Activated CD4-positive, alpha-beta T cell treated with anti-CD3 and anti-CD28 coated beads for 36 hours (primary cell): ENCODE measurements at regions not wholly inside any gene's neighbourhood (a gene's known extent, or its start where the extent isn't known, plus 50 kb on each side); places are given as distances from the start of the nearest gene placed in this dataset.

Source experiments
- ATAC-seq: fragments of 200-7000 bp; cut with Tn5 transposase; one replicate; pipeline ENCODE4 v1.10.0; 2021; ENCODE audit warnings: mild to moderate bottlenecking, moderate library complexity
- CTCF ChIA-PET: fragments of 350-600 bp; sonication (Branson Sonifier 250); formaldehyde crosslinking; loops from one replicate; lab custom pipeline; 2021; ENCODE audit warnings: antibody characterized with exemption; lab: Charles Lee
- POLR2A ChIA-PET: fragments of 350-600 bp; sonication (Branson Sonifier 250); formaldehyde crosslinking; loops from one replicate; lab custom pipeline; 2021; ENCODE audit warnings: antibody characterized with exemption, inconsistent platforms; lab: Charles Lee
- DNase-seq: peaks from one replicate; pipeline ENCODE4 v3.0.0-alpha.2; 2020
- H3K27ac Mint-ChIP-seq: one replicate; pipeline ENCODE4 v1.8.0; 2021; ENCODE audit warnings: mixed read lengths
- H3K27me3 Mint-ChIP-seq: one replicate; pipeline ENCODE4 v1.8.0; 2021; ENCODE audit warnings: mixed read lengths
- H3K36me3 Mint-ChIP-seq: one replicate; pipeline ENCODE4 v1.8.0; 2021; ENCODE audit warnings: low read depth, mixed read lengths
- H3K4me1 Mint-ChIP-seq: one replicate; pipeline ENCODE4 v1.8.0; 2021; ENCODE audit warnings: mixed read lengths
- H3K4me3 Mint-ChIP-seq: one replicate; pipeline ENCODE4 v1.8.0; 2021; ENCODE audit warnings: mild to moderate bottlenecking, moderate library complexity, mixed read lengths
- H3K9me3 Mint-ChIP-seq: one replicate; pipeline ENCODE4 v1.8.0; 2021; ENCODE audit warnings: low read depth, mixed read lengths
- intact Hi-C, 2 experiments: fragments of 100-400 bp; cut with DNase I in 1 of 2; cut with micrococcal nuclease in 1 of 2; formaldehyde crosslinking; loops; one replicate each; pipeline versions ENCODE4 v1.14.2 to v1.15.1; 2022 to 2024; cut with DNase I, micrococcal nuclease

DNA sequence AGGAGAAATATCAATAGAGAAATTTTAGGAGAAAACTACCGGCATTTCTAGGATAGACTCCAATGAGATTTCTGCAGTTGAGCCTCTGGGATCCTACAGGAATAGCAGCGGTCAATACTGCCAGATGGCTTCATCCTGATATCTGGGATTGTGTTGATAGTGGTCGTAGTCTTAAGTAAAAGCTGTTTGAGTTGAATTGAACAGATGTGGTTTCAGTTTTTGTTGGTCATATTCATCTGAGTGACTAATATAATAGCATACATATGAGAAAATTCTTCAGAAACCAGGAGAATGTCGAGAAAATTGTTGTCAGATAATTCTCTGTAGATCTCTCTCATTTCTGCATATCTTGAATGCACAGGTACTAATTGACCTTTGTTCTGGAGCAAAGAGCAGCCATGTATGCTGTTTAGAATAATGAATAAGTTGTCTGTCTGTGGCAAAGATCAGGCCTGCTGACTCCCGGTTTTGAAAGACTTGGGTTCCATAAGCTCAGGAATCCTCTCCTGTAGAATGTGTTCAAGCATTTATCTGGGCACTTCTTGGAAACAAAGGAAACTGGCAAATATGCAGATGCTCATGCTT, 288.1 kb downstream of the TMX3 start:
- intact Hi-C loops = no loop called here
- no peaks in the 10 kb centered on the region for H3K4me1 Mint-ChIP-seq
- ChIA-PET POLR2A (no interaction called here), CTCF (no interaction called here)
- no peak overlapping the region for H3K27ac Mint-ChIP-seq
- H3K36me3 Mint-ChIP-seq = no peaks in the 10 kb centered on the region
- peaks cover 4% of the 10 kb centered on the region for H3K27me3 Mint-ChIP-seq
- no peak for DNase-seq
- H3K9me3 Mint-ChIP-seq = peaks cover 2% of the 10 kb centered on the region
- ATAC-seq = no peak
- H3K4me3 Mint-ChIP-seq = no peak overlapping the region

DNA sequence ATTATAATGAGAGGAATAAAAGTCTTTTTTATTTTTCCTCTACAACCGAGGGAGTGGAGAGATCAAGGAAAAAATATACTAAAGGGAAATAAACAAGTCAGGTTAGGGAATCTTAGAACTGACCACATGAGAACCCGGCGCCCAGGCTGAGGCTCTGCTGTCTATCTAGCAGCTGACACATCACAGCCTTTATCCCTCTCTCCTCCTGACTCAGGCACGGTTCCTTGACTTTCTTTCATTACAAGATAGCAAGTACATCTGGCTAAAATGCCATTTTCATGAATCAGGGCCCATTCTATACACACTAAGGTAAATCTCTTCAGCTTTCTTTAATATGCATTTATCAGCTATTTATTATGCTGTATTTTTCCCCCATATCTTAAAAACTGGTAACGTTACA, 296.0 kb downstream of the TMX3 start:
- H3K4me1 Mint-ChIP-seq = no peaks in the 10 kb centered on the region
- H3K36me3 Mint-ChIP-seq = no peaks in the 10 kb centered on the region
- intact Hi-C loops = no loop called here
- peaks cover 2% of the 10 kb centered on the region for H3K27me3 Mint-ChIP-seq
- CTCF ChIA-PET = no interaction called here
- DNase-seq = no peak
- POLR2A ChIA-PET = no interaction called here
- ATAC-seq = no peak
- peaks cover 4% of the 10 kb centered on the region for H3K9me3 Mint-ChIP-seq
- no peak overlapping the region for H3K27ac Mint-ChIP-seq
- H3K4me3 Mint-ChIP-seq = no peak overlapping the region

DNA sequence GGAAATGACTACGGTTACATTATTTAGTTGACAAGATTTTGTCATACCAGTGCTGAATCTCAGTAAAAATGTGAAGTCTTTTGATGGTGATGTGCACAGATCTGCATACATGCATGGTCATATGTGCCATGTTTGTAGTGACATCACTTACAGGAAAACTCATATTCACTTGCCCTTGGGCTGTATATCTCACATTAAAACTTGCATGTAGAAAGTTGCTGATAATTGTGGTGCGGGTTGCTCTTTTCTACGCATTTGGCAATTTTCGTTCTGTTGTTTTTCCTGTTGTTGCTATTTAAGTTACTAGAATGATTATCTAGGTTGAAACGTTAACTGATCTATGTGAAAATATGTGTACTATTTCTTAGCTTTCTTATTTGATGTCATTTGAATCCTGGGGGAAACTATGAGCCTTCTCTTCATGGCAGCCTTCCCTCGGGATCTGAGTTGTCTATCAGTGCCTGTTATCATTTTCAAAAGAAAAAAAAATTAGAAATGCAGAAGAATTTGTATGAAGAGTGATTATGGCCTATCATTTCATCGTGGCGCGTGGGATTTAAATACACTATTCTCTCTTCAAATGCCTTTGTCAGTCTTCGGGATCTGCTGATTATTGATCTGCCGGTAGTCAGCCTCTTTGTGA, 296.6 kb downstream of the TMX3 start:
- Mint-ChIP-seq H3K27me3 (peaks cover 2% of the 10 kb centered on the region), H3K36me3 (no peaks in the 10 kb centered on the region), H3K9me3 (peaks cover 4% of the 10 kb centered on the region), H3K27ac (no peak overlapping the region), H3K4me3 (no peak overlapping the region), H3K4me1 (no peaks in the 10 kb centered on the region)
- no peak for ATAC-seq
- intact Hi-C loops = no loop called here
- ChIA-PET POLR2A (no interaction called here), CTCF (no interaction called here)
- DNase-seq = no peak

DNA sequence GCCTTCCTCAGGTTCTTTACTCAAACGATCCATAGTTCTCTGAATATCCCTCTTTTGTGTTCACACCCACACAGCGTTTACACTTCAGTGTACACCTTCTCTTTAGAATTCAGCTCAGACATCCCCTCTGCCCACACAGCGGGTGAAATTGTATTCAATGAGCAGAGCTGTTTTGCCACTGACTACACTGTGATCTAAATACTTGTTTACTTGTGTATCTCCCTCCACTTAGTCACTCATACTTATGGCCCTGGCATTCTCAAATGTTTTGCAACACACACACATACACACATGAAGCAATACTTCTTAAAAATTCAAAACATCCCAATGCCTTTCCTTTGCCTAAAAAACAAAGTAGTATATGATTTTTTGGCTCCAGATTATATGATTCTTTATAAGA, 297.1 kb downstream of the TMX3 start:
- POLR2A ChIA-PET = no interaction called here
- Mint-ChIP-seq H3K9me3 (peaks cover 4% of the 10 kb centered on the region), H3K36me3 (no peaks in the 10 kb centered on the region), H3K27me3 (peaks cover 2% of the 10 kb centered on the region), H3K27ac (no peak overlapping the region), H3K4me1 (no peaks in the 10 kb centered on the region), H3K4me3 (no peak overlapping the region)
- ATAC-seq = no peak
- CTCF ChIA-PET = no interaction called here
- intact Hi-C loops = no loop called here
- no peak for DNase-seq

DNA sequence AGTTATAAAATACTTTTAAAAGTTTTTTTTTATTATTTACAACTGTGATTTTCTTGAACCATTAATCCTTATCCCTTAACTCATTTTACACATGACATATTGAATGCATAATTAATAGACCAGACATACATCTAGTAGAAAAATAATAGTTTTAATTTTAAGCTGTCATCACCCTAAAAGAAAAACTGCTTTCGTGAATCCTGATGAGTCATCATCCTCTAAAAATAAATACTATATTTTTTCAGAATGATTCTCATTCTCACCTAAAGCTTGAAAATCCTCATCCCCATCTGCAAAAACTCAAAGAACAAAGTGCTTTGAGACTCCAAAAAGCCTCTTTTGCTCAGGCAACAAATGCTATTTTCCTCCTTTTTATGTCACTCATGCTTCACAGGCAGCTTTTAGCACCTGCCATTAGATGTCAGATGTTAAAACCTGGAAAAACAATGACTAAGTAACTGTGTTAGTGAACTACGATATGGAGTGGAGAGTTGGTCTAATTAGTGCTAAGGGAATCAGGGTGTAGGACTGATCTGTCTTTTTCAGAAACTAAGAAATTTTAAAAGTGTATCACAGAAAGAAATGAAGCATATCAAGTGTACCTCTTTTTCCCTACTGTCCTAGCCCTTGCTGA, 297.6 kb downstream of the TMX3 start:
- ChIA-PET CTCF (no interaction called here), POLR2A (no interaction called here)
- no peak for DNase-seq
- H3K27ac Mint-ChIP-seq = no peak overlapping the region
- H3K9me3 Mint-ChIP-seq = peaks cover 2% of the 10 kb centered on the region
- no peaks in the 10 kb centered on the region for H3K4me1 Mint-ChIP-seq
- no peaks in the 10 kb centered on the region for H3K27me3 Mint-ChIP-seq
- intact Hi-C loops = no loop called here
- no peak overlapping the region for H3K4me3 Mint-ChIP-seq
- no peak for ATAC-seq
- H3K36me3 Mint-ChIP-seq = no peaks in the 10 kb centered on the region

DNA sequence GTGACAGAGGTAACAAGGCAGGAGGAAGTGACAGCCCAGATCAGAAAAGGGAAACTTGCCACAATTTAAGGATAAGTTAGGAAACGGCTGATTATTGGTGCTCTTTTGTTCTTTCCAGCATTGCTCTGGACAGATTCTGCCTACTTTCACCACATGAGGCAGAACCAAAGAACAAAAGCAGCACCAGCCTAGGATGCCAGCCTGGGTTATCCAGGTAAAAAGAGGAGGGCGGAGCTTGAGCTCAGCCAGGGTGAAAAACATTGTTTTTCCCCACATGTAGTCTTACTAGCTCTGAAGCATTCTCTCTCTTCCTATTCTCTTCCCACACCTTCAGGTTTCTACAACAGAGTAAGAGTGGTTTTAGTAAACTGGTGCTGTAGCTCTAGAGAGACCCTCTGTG, 300.5 kb downstream of the TMX3 start:
- no peaks in the 10 kb centered on the region for H3K36me3 Mint-ChIP-seq
- DNase-seq (no peak), ATAC-seq (no peak)
- H3K4me3 Mint-ChIP-seq = no peak overlapping the region
- H3K27me3 Mint-ChIP-seq = no peaks in the 10 kb centered on the region
- CTCF ChIA-PET = no interaction called here
- POLR2A ChIA-PET = no interaction called here
- intact Hi-C loops = no loop called here
- no peaks in the 10 kb centered on the region for H3K4me1 Mint-ChIP-seq
- no peak overlapping the region for H3K27ac Mint-ChIP-seq
- no peaks in the 10 kb centered on the region for H3K9me3 Mint-ChIP-seq

DNA sequence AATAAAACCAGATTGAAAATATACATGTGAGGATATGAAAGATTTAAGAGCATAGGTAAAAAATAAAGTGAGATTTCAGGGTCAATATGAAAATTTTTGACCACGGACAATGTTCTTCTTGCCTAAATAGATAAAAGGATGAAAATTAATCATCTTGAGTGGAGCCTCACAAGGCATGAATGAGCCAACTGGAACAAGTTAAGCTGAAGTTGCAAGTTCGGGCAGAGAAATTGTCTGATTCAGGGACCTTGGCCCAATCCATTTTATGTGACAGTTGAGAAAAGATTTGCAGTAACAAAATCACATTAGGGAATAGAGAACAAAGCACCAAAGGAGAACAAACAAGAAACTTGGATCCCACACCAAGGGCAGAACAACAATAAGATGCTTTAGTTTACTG, 305.3 kb downstream of the TMX3 start:
- ATAC-seq (no peak), DNase-seq (no peak)
- Mint-ChIP-seq H3K36me3 (no peaks in the 10 kb centered on the region), H3K4me3 (no peak overlapping the region), H3K27me3 (no peaks in the 10 kb centered on the region), H3K9me3 (no peaks in the 10 kb centered on the region), H3K27ac (no peak overlapping the region), H3K4me1 (no peaks in the 10 kb centered on the region)
- ChIA-PET POLR2A (no interaction called here), CTCF (no interaction called here)
- intact Hi-C loops = no loop called here

DNA sequence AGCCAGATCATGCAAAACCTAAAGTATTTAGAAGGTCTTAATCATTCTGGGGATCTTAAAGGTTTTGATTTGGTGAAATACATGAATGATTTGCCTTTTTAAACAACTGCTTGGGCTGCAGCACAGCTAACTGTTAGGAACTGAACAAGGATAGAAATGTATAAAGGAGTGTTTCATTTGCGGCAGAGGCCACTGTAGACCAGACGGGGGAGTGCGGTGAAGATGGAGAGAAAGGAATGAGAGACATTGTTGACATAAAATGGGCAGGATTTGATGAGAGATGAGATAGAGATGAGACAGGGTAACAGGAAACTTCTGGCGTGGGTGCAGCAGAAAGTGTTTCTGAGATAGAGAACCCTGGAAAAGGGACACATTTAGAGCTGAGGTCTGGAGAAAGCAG, 308.1 kb downstream of the TMX3 start:
- Mint-ChIP-seq H3K4me1 (no peaks in the 10 kb centered on the region), H3K36me3 (no peaks in the 10 kb centered on the region), H3K4me3 (no peak overlapping the region), H3K27me3 (no peaks in the 10 kb centered on the region), H3K27ac (no peak overlapping the region), H3K9me3 (no peaks in the 10 kb centered on the region)
- CTCF ChIA-PET = no interaction called here
- no peak for ATAC-seq
- POLR2A ChIA-PET = no interaction called here
- no peak for DNase-seq
- intact Hi-C loops = no loop called here

DNA sequence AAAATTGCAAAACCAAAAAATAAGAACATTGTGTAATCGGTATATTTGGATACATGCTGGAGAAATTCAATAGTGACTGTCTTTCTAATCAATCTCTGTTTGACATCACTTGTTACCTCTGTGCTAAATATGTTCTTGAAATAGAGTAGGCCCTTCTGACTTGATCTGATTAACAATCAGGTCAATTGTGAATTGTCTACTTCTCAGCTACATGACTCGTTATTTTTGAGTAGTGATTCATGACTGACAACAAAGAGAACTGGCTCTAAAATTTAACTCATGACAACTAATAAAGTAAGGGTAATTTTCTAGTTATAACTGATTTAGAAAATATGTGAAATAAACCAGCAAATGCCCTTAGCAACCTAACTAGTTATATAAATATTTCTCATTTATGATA, 312.1 kb downstream of the TMX3 start:
- ATAC-seq (no peak), DNase-seq (no peak)
- no peaks in the 10 kb centered on the region for H3K36me3 Mint-ChIP-seq
- CTCF ChIA-PET = interaction anchor here (0.7 kb wide), 1 partner anchor 187 kb away, joined by 3 read pairs; no protein-coding TSS in a partner anchor
- intact Hi-C loops = no loop called here
- H3K27me3 Mint-ChIP-seq = peaks cover 1% of the 10 kb centered on the region
- POLR2A ChIA-PET = no interaction called here
- no peak overlapping the region for H3K27ac Mint-ChIP-seq
- no peaks in the 10 kb centered on the region for H3K4me1 Mint-ChIP-seq
- H3K4me3 Mint-ChIP-seq = no peak overlapping the region
- no peaks in the 10 kb centered on the region for H3K9me3 Mint-ChIP-seq

DNA sequence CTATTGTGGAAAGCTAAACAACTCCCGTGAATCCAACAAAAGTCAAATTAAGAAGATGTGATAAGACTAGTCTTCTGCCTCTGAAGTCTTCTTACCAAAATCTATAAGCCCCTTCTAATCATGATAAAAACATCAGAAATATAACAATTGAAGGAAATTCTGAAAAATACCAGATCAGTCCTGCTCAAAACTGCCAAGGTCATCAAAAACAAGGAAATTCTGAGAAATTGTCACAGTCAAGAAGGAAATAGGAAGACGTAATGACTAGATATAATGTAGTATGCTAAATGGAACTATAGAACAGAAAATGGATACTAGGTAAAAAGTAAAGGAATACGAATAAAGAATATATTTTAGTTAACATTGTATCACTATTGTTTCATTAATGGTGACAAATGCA, 314.0 kb downstream of the TMX3 start:
- no peak for DNase-seq
- H3K4me1 Mint-ChIP-seq = no peaks in the 10 kb centered on the region
- POLR2A ChIA-PET = no interaction called here
- no peak for ATAC-seq
- H3K36me3 Mint-ChIP-seq = no peaks in the 10 kb centered on the region
- CTCF ChIA-PET = no interaction called here
- intact Hi-C loops = no loop called here
- H3K27ac Mint-ChIP-seq = no peak overlapping the region
- no peaks in the 10 kb centered on the region for H3K9me3 Mint-ChIP-seq
- peaks cover 1% of the 10 kb centered on the region for H3K27me3 Mint-ChIP-seq
- H3K4me3 Mint-ChIP-seq = no peak overlapping the region

DNA sequence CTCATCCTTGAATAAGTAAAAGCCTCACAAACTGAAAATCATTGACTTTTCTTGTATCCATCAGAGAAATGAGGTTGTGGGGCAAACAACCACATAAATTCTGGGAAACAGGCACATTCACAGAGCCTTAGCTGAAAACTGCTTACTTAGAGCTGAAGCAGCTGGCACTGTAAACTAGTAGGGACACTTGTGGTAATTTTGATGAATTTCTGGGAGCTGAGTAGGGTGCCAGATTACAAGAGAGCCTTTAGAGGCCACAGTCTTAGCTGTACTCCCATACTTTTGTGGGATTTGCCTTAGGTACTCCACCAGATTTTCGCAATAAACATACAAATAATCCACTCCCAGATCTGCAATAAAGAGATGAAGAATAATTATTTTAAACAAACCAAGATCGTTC, 315.2 kb downstream of the TMX3 start:
- POLR2A ChIA-PET = no interaction called here
- Mint-ChIP-seq H3K27me3 (peaks cover 1% of the 10 kb centered on the region), H3K36me3 (no peaks in the 10 kb centered on the region), H3K9me3 (no peaks in the 10 kb centered on the region), H3K4me1 (no peaks in the 10 kb centered on the region), H3K4me3 (no peak overlapping the region), H3K27ac (no peak overlapping the region)
- ATAC-seq (no peak), DNase-seq (no peak)
- intact Hi-C loops = no loop called here
- CTCF ChIA-PET = no interaction called here

DNA sequence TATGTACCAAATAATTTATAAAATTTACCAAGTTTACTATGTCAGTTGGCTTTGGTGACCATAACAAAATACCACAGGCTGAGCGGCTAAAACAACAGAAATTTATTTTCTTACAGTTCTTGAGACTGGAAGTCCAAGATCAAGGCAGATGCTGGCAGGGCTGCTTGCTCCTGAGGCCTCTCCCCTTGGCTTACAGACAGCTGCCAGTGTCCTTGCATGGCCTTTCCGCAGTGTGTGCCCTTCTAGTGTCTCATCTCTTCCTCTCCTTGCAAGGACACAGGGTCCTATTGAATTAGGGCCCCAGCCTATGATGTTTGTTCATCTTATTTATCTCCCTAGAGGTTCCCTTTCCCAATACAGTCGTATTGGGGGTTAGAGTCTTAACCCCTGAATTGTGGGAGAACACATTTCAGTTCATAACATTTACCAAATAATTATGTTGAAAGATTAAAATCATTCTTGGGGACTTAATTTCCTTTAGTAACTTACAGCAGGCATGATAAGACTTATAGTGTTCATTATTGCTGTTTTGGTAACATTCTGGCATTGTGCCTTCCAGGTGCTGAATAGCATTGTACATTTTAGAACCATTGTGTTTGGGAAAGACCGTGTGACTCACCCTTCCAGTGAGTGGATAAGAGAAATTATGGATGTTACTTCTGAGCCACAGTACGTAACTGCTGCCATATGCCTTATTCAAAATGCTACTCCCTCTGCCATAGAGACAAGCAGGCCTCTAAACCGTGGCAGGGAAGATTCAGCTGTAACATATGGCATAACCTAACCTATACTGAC, 317.5 kb downstream of the TMX3 start:
- Mint-ChIP-seq H3K27ac (no peak overlapping the region), H3K4me1 (no peaks in the 10 kb centered on the region), H3K27me3 (peaks cover 1% of the 10 kb centered on the region), H3K4me3 (no peak overlapping the region), H3K9me3 (no peaks in the 10 kb centered on the region), H3K36me3 (no peaks in the 10 kb centered on the region)
- CTCF ChIA-PET = interaction anchor here (0.6 kb wide), 1 partner anchor 442 kb away, joined by 3 read pairs; no protein-coding TSS in a partner anchor
- no peak for DNase-seq
- no peak for ATAC-seq
- intact Hi-C loops = no loop called here
- POLR2A ChIA-PET = no interaction called here
